ENCODE measurements at regions not wholly inside any gene's neighbourhood (a gene's known extent, or its start where the extent isn't known, plus 50 kb on each side); places are given as distances from the start of the nearest gene placed in this dataset.

- no peaks in the 10 kb centered on the region for H3K36me3 ChIP-seq
- WGBS (ENCODE audit: insufficient coverage, low coverage, low lambda C conversion rate, missing lambda C conversion rate) = 5% methylated on average over 11 of the region's 11 CpGs
- intact Hi-C loops (cut with DNase I) = no loop called here
- peak; percentile 41 to 88 (median 82) for TF ChIP-seq CTCF (IDR thresholded peaks at IDR 0.05)
- TF ChIP-seq POLR2A (IDR thresholded peaks at IDR 0.05) = no peak
- H3K9me3 ChIP-seq = no peaks in the 10 kb centered on the region
- DNase-seq = peak; percentile 55 to 66 (median 62)
- no peaks in the 10 kb centered on the region for H3K27me3 ChIP-seq
- H3K27ac ChIP-seq = no peak overlapping the region
- no peaks in the 10 kb centered on the region for H3K4me1 ChIP-seq
- peak; percentile 68 to 78 (median 73) for ATAC-seq
- no peak overlapping the region for H3K4me3 ChIP-seq
These were observed 114.9 kb upstream of the NFIB start for GRCh38 chr9:14428781-14429230.

DNA sequence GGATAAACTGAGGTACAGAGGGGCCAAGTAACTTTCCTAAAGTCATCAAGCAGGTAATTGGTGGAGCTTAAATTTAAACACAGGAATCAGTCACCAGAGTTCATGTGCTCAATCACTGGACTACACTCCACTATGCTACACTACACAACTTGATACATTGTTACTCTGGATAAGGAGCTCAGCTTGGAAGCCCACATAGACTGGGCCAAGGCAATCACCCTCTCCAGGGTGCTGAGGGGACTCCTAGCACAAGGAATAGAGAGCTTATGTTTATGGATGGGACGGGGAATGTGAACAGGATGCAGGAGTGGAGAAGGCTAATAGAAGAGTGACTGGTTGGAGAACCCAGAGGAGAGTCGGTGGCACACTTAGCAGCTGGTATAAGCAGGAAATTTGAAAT, 113.5 kb upstream of the NFIB start:
- DNase-seq = no peak
- ATAC-seq = no peak
- H3K4me1 ChIP-seq = no peaks in the 10 kb centered on the region
- TF ChIP-seq CTCF (IDR thresholded peaks at IDR 0.05) (no peak), POLR2A (IDR thresholded peaks at IDR 0.05) (no peak)
- intact Hi-C loops (cut with DNase I) = no loop called here
- no peak overlapping the region for H3K4me3 ChIP-seq
- H3K36me3 ChIP-seq = no peaks in the 10 kb centered on the region
- WGBS (ENCODE audit: insufficient coverage, low coverage, low lambda C conversion rate, missing lambda C conversion rate) = 62% methylated on average over 2 of the region's 2 CpGs
- no peak overlapping the region for H3K27ac ChIP-seq
- no peaks in the 10 kb centered on the region for H3K27me3 ChIP-seq
- no peaks in the 10 kb centered on the region for H3K9me3 ChIP-seq

- no peak for ATAC-seq
- Histone ChIP-seq H3K4me1 (no peaks in the 10 kb centered on the region), H3K27me3 (no peaks in the 10 kb centered on the region), H3K27ac (no peak overlapping the region), H3K9me3 (no peaks in the 10 kb centered on the region), H3K36me3 (no peaks in the 10 kb centered on the region), H3K4me3 (no peak overlapping the region)
- TF ChIP-seq POLR2A (IDR thresholded peaks at IDR 0.05) (no peak), CTCF (IDR thresholded peaks at IDR 0.05) (no peak)
- intact Hi-C loops (cut with DNase I) = no loop called here
- no peak for DNase-seq
- WGBS (ENCODE audit: insufficient coverage, low coverage, low lambda C conversion rate, missing lambda C conversion rate) = no CpG with 5 or more reads among the region's 4 CpGs
These were observed 111.0 kb upstream of the NFIB start for GRCh38 chr9:14424983-14425382.

GRCh38 chr9:14424289-14424688, 110.3 kb upstream of the NFIB start:
- Histone ChIP-seq H3K4me3 (no peak overlapping the region), H3K36me3 (no peaks in the 10 kb centered on the region), H3K9me3 (no peaks in the 10 kb centered on the region), H3K27ac (no peak overlapping the region), H3K27me3 (no peaks in the 10 kb centered on the region), H3K4me1 (no peaks in the 10 kb centered on the region)
- 71% methylated on average over 7 of the region's 7 CpGs for WGBS (ENCODE audit: insufficient coverage, low coverage, low lambda C conversion rate, missing lambda C conversion rate)
- no peak for TF ChIP-seq CTCF (IDR thresholded peaks at IDR 0.05)
- no peak for TF ChIP-seq POLR2A (IDR thresholded peaks at IDR 0.05)
- ATAC-seq = no peak
- no peak for DNase-seq
- intact Hi-C loops (cut with DNase I) = no loop called here

- H3K27ac ChIP-seq = no peak overlapping the region
- no peaks in the 10 kb centered on the region for H3K4me1 ChIP-seq
- TF ChIP-seq POLR2A (IDR thresholded peaks at IDR 0.05) = no peak
- no peak for TF ChIP-seq CTCF (IDR thresholded peaks at IDR 0.05)
- DNase-seq (no peak), ATAC-seq (no peak)
- no peaks in the 10 kb centered on the region for H3K27me3 ChIP-seq
- H3K36me3 ChIP-seq = no peaks in the 10 kb centered on the region
- WGBS (ENCODE audit: insufficient coverage, low coverage, low lambda C conversion rate, missing lambda C conversion rate) = 38% methylated on average over 6 of the region's 6 CpGs
- intact Hi-C loops (cut with DNase I) = no loop called here
- no peak overlapping the region for H3K4me3 ChIP-seq
- no peaks in the 10 kb centered on the region for H3K9me3 ChIP-seq
These were observed 109.9 kb upstream of the NFIB start for GRCh38 chr9:14423815-14424261.
